ENCODE measurements at regions not wholly inside any gene's neighbourhood (a gene's known extent, or its start where the extent isn't known, plus 50 kb on each side); places are given as distances from the start of the nearest gene placed in this dataset.

DNA sequence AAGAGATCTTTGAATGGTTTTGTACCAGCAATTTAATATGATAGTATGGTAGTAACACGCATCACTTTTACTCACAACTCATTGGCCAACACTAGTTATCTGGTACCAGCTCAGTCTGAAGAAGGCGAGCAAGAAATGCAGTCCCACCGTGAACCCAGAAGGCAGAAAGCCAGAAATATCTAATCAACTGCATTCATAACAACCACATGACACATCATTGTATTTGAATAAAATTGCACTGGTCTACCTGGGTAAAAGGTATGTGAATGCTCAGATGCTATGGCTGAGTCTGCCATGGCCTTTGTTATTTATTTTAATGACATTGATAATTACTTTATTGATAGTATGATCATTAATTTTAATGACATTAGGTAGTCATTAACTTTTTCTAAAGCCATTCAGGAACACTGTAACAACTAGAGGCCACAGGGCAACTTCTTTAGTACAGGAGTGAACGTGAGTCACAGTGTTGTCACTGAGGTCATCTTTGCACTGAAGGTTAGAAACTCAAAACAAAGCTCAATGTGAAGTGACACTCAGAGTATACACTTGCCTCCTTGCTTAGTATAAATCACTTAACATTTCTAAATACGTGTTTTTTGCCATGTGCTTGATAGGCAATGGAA lies 475.6 kb upstream of the TNP1 start:
- TF ChIP-seq, protein P1, sequence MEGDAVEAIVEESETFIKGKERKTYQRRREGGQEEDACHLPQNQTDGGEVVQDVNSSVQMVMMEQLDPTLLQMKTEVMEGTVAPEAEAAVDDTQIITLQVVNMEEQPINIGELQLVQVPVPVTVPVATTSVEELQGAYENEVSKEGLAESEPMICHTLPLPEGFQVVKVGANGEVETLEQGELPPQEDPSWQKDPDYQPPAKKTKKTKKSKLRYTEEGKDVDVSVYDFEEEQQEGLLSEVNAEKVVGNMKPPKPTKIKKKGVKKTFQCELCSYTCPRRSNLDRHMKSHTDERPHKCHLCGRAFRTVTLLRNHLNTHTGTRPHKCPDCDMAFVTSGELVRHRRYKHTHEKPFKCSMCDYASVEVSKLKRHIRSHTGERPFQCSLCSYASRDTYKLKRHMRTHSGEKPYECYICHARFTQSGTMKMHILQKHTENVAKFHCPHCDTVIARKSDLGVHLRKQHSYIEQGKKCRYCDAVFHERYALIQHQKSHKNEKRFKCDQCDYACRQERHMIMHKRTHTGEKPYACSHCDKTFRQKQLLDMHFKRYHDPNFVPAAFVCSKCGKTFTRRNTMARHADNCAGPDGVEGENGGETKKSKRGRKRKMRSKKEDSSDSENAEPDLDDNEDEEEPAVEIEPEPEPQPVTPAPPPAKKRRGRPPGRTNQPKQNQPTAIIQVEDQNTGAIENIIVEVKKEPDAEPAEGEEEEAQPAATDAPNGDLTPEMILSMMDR (IDR thresholded peaks at IDR 0.05; ENCODE audit: low read depth, low read length), result no peak
- TF ChIP-seq, protein P2, sequence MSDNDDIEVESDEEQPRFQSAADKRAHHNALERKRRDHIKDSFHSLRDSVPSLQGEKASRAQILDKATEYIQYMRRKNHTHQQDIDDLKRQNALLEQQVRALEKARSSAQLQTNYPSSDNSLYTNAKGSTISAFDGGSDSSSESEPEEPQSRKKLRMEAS (IDR thresholded peaks at IDR 0.05; ENCODE audit: low read depth, low read length), result no peak
- TF ChIP-seq POLR2A (IDR thresholded peaks at IDR 0.05; ENCODE audit: extremely low read depth, insufficient read length), result no peak
- no peak for TF ChIP-seq MYC (IDR thresholded peaks at IDR 0.05; ENCODE audit: low read depth, low read length)
- no peak overlapping the region for H3K4me3 ChIP-seq (ENCODE audit: low read depth, low read length)
- no peak for DNase-seq (ENCODE audit: low read depth)

DNA sequence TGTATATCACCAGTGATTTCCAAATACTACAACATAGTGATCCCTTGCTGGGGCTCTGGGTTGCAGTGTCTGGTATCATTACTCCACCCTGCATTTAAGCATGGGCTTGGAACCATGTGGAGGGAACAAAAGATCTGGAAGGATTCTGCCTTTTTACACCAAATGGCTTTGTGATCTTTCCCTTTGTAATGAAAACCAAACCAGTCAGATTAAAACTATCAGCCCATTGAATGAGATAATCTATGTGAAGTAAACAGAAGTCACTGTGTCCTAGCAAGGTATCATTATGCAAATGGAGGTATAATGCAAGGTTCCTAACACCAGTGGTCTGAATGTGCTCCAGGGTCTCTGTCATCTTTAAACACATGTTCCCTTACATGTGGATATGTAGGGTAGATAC lies 474.7 kb upstream of the TNP1 start:
- DNase-seq (ENCODE audit: low read depth), result no peak
- TF ChIP-seq POLR2A (IDR thresholded peaks at IDR 0.05; ENCODE audit: extremely low read depth, insufficient read length) (no peak), MYC (IDR thresholded peaks at IDR 0.05; ENCODE audit: low read depth, low read length) (no peak)
- TF ChIP-seq, protein P1 (IDR thresholded peaks at IDR 0.05; ENCODE audit: low read depth, low read length), result no peak
- TF ChIP-seq, protein P2 (IDR thresholded peaks at IDR 0.05; ENCODE audit: low read depth, low read length), result no peak
- H3K4me3 ChIP-seq (ENCODE audit: low read depth, low read length), result no peak overlapping the region

DNA sequence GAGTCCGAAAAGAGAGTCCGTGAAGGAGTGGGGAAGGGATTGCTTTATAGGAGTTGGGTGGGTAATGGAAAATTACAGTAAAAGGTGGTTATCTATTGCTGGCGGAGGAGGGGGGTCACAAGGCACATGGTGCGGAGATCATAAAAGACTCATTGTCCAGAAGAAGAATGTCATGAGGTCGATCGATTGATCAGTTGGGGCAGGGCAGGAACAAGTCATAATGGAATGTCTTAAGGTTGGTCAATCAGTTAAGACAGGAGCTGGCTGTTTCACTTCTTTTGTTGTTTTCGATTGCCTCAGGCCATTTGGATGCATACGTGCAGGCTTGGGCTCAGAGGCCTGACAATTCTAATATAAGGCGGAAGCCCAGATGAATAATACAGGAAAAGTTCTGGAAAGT lies 473.0 kb upstream of the TNP1 start:
- no peak overlapping the region for H3K4me3 ChIP-seq (ENCODE audit: low read depth, low read length)
- DNase-seq (ENCODE audit: low read depth), result no peak
- TF ChIP-seq, protein P1 (IDR thresholded peaks at IDR 0.05; ENCODE audit: low read depth, low read length), result no peak
- TF ChIP-seq POLR2A (IDR thresholded peaks at IDR 0.05; ENCODE audit: extremely low read depth, insufficient read length), result no peak
- TF ChIP-seq, protein P2 (IDR thresholded peaks at IDR 0.05; ENCODE audit: low read depth, low read length), result no peak
- no peak for TF ChIP-seq MYC (IDR thresholded peaks at IDR 0.05; ENCODE audit: low read depth, low read length)

DNA sequence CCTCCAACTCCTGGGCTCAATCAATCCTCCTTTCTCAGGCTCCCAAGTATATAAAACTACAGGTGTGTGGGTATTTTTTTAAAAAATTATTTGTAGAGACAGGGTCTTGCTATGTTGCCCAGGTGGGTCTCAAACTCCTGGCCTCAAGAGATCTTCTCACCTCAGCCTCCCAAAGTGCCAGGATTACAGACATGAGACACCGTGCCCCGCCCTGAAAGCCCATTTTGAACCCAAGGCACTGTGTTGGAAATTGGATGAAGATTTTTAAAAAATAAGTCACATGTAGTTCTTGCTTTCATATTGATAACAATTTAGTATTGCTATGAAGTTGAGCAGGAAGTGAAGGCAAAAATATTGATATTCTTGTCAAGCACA lies 472.5 kb upstream of the TNP1 start:
- no peak for TF ChIP-seq POLR2A (IDR thresholded peaks at IDR 0.05; ENCODE audit: extremely low read depth, insufficient read length)
- no peak for TF ChIP-seq MYC (IDR thresholded peaks at IDR 0.05; ENCODE audit: low read depth, low read length)
- TF ChIP-seq, protein P1 (IDR thresholded peaks at IDR 0.05; ENCODE audit: low read depth, low read length), result no peak
- TF ChIP-seq, protein P2 (IDR thresholded peaks at IDR 0.05; ENCODE audit: low read depth, low read length), result no peak
- H3K4me3 ChIP-seq (ENCODE audit: low read depth, low read length), result no peak overlapping the region
- no peak for DNase-seq (ENCODE audit: low read depth)

DNA sequence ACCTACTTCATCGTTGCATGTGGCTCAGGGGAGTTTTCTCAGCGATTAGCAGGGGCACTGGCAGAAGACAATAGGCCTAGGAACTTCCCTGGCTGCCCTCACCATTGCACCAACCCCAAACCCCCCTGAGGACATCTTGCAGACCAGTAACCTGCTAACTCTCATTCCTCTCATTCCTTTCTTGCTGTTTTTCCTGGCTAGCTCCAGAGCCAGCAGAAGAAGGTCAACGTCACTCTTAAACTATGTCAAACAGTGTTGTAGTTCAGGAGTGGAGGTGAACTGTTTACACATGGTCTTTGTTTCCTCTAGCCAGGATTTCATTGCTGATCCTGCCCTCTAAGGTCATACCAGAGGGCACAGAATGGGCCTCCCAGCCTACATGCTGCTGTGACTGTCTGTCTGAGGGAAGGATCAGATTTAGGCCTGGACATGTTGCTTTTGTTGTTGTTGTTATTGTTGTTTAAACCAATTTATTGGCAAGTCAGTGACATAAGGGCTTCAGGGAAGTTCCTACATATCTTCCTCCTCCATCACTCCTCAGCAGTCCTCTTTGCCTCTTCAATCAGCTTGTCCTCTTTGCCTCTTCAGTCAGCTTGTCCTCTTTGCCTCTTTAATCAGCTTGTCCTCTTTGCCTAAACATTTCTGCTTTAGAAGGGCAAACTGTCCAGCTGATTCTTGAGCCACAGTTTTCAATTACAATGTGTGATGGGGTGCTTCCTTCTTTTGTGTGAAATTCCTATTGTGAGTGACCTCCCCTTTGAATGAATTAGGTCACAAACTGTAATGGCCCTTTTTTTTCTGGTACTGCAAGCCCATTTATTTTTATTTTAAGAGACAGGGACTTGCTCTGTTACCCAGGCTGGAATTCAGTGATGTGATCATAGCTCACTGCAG lies 471.9 kb upstream of the TNP1 start:
- no peak overlapping the region for H3K4me3 ChIP-seq (ENCODE audit: low read depth, low read length)
- TF ChIP-seq POLR2A (IDR thresholded peaks at IDR 0.05; ENCODE audit: extremely low read depth, insufficient read length) (no peak), MYC (IDR thresholded peaks at IDR 0.05; ENCODE audit: low read depth, low read length) (no peak)
- TF ChIP-seq, protein P2 (IDR thresholded peaks at IDR 0.05; ENCODE audit: low read depth, low read length), result no peak
- no peak for DNase-seq (ENCODE audit: low read depth)

DNA sequence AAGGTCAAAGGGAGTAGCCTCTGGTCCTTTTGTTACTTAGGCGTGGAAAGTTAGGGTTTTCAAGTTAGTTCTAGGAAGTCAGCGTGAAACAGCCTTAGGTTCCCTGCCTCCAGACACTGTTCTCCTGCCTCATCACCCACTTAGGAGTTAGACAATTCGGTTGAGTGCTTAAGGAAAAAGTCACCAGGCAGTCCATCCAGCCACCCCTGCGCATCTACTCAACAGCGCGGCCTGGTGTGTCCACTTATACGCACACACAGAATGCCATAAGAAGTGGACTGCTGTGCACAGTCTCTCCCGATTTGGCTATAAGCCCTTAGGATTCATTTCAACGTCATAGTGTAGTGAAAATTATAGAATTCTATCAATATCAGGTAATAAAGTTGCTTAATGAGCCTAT lies 470.8 kb upstream of the TNP1 start:
- no peak for TF ChIP-seq POLR2A (IDR thresholded peaks at IDR 0.05; ENCODE audit: extremely low read depth, insufficient read length)
- TF ChIP-seq MYC (IDR thresholded peaks at IDR 0.05; ENCODE audit: low read depth, low read length), result no peak
- TF ChIP-seq, protein P2 (IDR thresholded peaks at IDR 0.05; ENCODE audit: low read depth, low read length), result no peak
- TF ChIP-seq, protein P1 (IDR thresholded peaks at IDR 0.05; ENCODE audit: low read depth, low read length), result no peak
- no peak overlapping the region for H3K4me3 ChIP-seq (ENCODE audit: low read depth, low read length)
- DNase-seq (ENCODE audit: low read depth), result no peak

Measured in NB4 (cell line).